Lung (tissue), 11 donors: ENCODE measurements at regions not wholly inside any gene's neighbourhood (a gene's known extent, or its start where the extent isn't known, plus 50 kb on each side); places are given as distances from the start of the nearest gene placed in this dataset.

Experiments used
- ATAC-seq: fragments of 200-7000 bp; cut with Tn5 transposase; one replicate; pipeline ENCODE4 v1.9.1; 2020; ENCODE audit warnings: moderate number of reproducible peaks; ENCODE audit not compliant: insufficient read depth, low FRiP score
- DNase-seq, 3 donors: peaks; one replicate each; pipeline ENCODE4 v3.0.0-alpha.2; 2013 to 2017
- H3K27ac ChIP-seq, 2 donors: one replicate each; pipeline ENCODE4 v1.5.1; 2013; ENCODE audit warnings: mild to moderate bottlenecking in 2 of 2, moderate library complexity in 2 of 2, control low read depth in 1 of 2, inconsistent platforms in 1 of 2, low read depth in 1 of 2, low read length in 1 of 2
- H3K27me3 ChIP-seq, 3 donors: one replicate each; pipeline ENCODE4 v1.5.1; 2013; ENCODE audit warnings: low read length in 2 of 3; ENCODE audit not compliant: control insufficient read depth in 3 of 3, insufficient read depth in 3 of 3
- H3K36me3 ChIP-seq, 4 donors: one replicate each; pipeline ENCODE4 v1.5.1; 2013; ENCODE audit warnings: low read length in 4 of 4, mild to moderate bottlenecking in 1 of 4, moderate library complexity in 1 of 4; ENCODE audit not compliant: control insufficient read depth in 4 of 4, insufficient read depth in 4 of 4
- H3K4me1 ChIP-seq, 5 donors: one replicate each; pipeline ENCODE4 v1.5.1; 2013; ENCODE audit warnings: low read length in 5 of 5, mild to moderate bottlenecking in 2 of 5, moderate library complexity in 1 of 5; ENCODE audit not compliant: control insufficient read depth in 5 of 5, insufficient read depth in 5 of 5
- H3K4me3 ChIP-seq: one replicate; pipeline ENCODE4 v1.5.1; 2013; ENCODE audit warnings: mild to moderate bottlenecking, control low read depth, moderate library complexity
- H3K9ac ChIP-seq, 2 donors: one replicate each; pipeline ENCODE4 v1.5.1; 2013; ENCODE audit warnings: low read length in 2 of 2, control low read depth in 1 of 2; ENCODE audit not compliant: insufficient read depth in 1 of 2
- H3K9me3 ChIP-seq, 4 donors: one replicate each; pipeline ENCODE4 v1.5.1; 2013; ENCODE audit warnings: low read length in 3 of 4, mild to moderate bottlenecking in 1 of 4, moderate library complexity in 1 of 4; ENCODE audit not compliant: control insufficient read depth in 4 of 4, insufficient read depth in 3 of 4
- WGBS, 2 donors: extraction: QIAGEN DNeasy Blood & Tissue Kit; methylation state at CpG; one replicate each; pipeline ENCODE4 v1.1.7; 2013; 5-methylcytosine and 5-hydroxymethylcytosine counted together
- TF ChIP-seq, protein P1 (sequence below): IDR thresholded peaks from 2 replicates; pipeline ENCODE4 v1.5.1; 2012; ENCODE audit warnings: mild to moderate bottlenecking; ENCODE audit errors: control extremely low read depth, extremely low read depth
- donor health status: control.
- donor health status: control.
- donor health status: Bipolar disorder and iron deficiency.
- donor health status: healthy.
- donor health status: DM: yes; HTN: yes; CAD: no.

GRCh38 chr2:195356026-195356425 lies 301.0 kb upstream of the SLC39A10 start:
- DNase-seq (no peak), ATAC-seq (no peak)
- TF ChIP-seq, protein P1, sequence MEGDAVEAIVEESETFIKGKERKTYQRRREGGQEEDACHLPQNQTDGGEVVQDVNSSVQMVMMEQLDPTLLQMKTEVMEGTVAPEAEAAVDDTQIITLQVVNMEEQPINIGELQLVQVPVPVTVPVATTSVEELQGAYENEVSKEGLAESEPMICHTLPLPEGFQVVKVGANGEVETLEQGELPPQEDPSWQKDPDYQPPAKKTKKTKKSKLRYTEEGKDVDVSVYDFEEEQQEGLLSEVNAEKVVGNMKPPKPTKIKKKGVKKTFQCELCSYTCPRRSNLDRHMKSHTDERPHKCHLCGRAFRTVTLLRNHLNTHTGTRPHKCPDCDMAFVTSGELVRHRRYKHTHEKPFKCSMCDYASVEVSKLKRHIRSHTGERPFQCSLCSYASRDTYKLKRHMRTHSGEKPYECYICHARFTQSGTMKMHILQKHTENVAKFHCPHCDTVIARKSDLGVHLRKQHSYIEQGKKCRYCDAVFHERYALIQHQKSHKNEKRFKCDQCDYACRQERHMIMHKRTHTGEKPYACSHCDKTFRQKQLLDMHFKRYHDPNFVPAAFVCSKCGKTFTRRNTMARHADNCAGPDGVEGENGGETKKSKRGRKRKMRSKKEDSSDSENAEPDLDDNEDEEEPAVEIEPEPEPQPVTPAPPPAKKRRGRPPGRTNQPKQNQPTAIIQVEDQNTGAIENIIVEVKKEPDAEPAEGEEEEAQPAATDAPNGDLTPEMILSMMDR, result no peak
- H3K9me3 ChIP-seq, result no peaks in the 10 kb centered on the region
- H3K9ac ChIP-seq, result no peak overlapping the region
- no peaks in the 10 kb centered on the region for H3K36me3 ChIP-seq
- no peak overlapping the region for H3K4me3 ChIP-seq
- no peak overlapping the region for H3K27ac ChIP-seq
- no peaks in the 10 kb centered on the region for H3K27me3 ChIP-seq
- no peaks in the 10 kb centered on the region for H3K4me1 ChIP-seq
- WGBS, 2 donors, result 58 to 76% methylated on average over 1 of the region's 1 CpG

DNA sequence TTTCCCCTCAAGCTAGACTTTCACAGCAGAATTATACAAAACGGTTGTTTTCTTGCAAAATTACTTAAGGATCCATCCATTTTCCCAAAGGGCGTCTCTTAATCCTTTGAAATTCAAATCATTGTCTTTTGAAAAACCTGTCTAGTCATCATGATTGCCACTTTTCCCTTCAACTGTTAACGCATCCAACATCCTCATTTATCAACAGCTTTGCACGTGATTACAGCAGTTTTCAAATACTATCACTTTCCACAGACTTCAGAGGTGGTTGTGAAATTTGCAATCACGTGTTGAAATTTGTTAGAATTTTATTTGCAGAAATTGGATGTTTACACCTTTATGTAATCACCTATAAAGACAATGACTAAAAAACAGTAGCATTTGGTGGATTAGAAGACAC lies 304.4 kb upstream of the SLC39A10 start:
- TF ChIP-seq, protein P1, result no peak
- Histone ChIP-seq H3K27ac (no peak overlapping the region), H3K27me3 (no peaks in the 10 kb centered on the region), H3K9ac (no peak overlapping the region), H3K9me3 (no peaks in the 10 kb centered on the region), H3K4me1 (no peaks in the 10 kb centered on the region), H3K36me3 (no peaks in the 10 kb centered on the region), H3K4me3 (no peak overlapping the region)
- 43 to 53% methylated on average over 5 of the region's 5 CpGs for WGBS, 2 donors
- no peak for ATAC-seq
- DNase-seq, result no peak

DNA sequence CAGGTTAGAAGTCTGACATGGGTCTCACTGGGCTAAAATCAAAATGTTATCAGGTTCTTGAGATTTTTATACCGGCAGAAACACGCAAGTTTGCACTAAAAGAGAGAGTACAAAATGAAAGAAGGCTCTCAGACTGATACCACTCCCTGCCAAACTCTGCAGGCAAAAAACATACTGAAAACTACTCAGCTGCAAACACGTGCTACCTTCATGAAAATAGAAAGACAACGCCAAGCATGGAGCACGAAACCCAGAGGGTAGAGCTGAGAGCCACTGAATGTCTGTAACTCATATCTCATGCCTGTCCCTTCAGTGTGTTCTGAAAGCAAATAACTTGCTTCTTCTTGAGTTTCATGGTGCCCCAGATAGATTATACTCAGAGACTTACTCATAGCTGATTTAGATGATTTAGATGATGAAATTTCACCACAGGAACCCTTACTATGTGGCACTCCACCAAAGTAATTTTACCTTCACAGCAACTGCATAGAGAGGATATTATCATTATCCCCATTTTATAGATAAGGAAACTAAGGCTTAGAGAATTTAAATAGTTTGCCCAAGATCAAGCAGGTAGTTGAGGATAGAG lies 313.0 kb upstream of the SLC39A10 start:
- DNase-seq (no peak), ATAC-seq (no peak)
- 71 to 73% methylated on average over 5 of the region's 5 CpGs for WGBS, 2 donors
- H3K36me3 ChIP-seq, result no peaks in the 10 kb centered on the region
- H3K4me1 ChIP-seq, result no peaks in the 10 kb centered on the region
- no peak overlapping the region for H3K4me3 ChIP-seq
- TF ChIP-seq, protein P1, result no peak
- H3K27ac ChIP-seq, result no peak overlapping the region
- no peaks in the 10 kb centered on the region for H3K27me3 ChIP-seq
- no peak overlapping the region for H3K9ac ChIP-seq
- H3K9me3 ChIP-seq, result no peaks in the 10 kb centered on the region

GRCh38 chr2:195343540-195343939 lies 313.5 kb upstream of the SLC39A10 start:
- no peaks in the 10 kb centered on the region for H3K36me3 ChIP-seq
- WGBS, 2 donors, result 86 to 97% methylated on average over 2 of the region's 2 CpGs
- no peaks in the 10 kb centered on the region for H3K4me1 ChIP-seq
- H3K9ac ChIP-seq, result no peak overlapping the region
- ATAC-seq, result no peak
- H3K27me3 ChIP-seq, result no peaks in the 10 kb centered on the region
- no peak overlapping the region for H3K27ac ChIP-seq
- DNase-seq, result no peak
- TF ChIP-seq, protein P1, result no peak
- no peak overlapping the region for H3K4me3 ChIP-seq
- no peaks in the 10 kb centered on the region for H3K9me3 ChIP-seq
